ENCODE measurements at regions not wholly inside any gene's neighbourhood (a gene's known extent, or its start where the extent isn't known, plus 50 kb on each side); places are given as distances from the start of the nearest gene placed in this dataset.

DNA sequence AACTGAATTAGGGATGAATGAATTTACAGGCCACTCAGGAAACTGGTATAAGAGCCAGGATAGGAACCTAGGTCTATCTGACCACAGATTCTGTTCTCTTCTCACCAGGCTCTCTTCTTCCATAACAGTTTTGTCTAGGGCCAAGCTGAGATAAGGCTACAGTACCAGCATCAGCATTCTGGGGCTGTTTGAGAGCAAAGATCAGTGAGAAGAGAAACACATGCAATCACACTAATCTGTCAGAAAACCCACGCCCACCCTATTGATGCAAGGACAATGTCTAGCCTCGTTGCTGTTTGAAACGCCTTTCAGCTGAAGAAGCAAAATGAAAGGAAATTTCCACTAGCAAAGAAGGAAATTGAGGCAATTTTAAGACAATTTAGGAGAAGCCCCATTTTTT, 137.7 kb downstream of the LCA5 start (continued):
- TF ChIP-seq REST (IDR thresholded peaks at IDR 0.05; ENCODE audit: borderline replicate concordance in 1 of 2, low read depth in 1 of 2, low read length in 2 of 2): 0 out of 4 replicates have a peak, but pooled peaks of 1 of the 2 experiments have one; percentile 20
- no peak for TF ChIP-seq ZNF839 (CRISPR knock-in tag; IDR thresholded peaks at IDR 0.05; ENCODE audit: borderline replicate concordance)
- TF ChIP-seq GATA4 (IDR thresholded peaks at IDR 0.05; ENCODE audit: borderline replicate concordance, low read depth): no peak
- no peak for TF ChIP-seq ZNF232 (CRISPR knock-in tag; IDR thresholded peaks at IDR 0.05; ENCODE audit: borderline replicate concordance)
- no peak for TF ChIP-seq HCFC1 (IDR thresholded peaks at IDR 0.05; ENCODE audit: low read depth, low read length)
- TF ChIP-seq BCL6 (CRISPR knock-in tag; IDR thresholded peaks at IDR 0.05): peak; percentile 65
- TF ChIP-seq CBFB (CRISPR knock-in tag; IDR thresholded peaks at IDR 0.05): no peak
- TF ChIP-seq ZNF761 (CRISPR knock-in tag; conservative IDR thresholded peaks at IDR 0.05): 0 out of 2 replicates have a peak, but pooled peaks have one; percentile 14
- no peak for TF ChIP-seq AKAP8 (CRISPR knock-in tag; IDR thresholded peaks at IDR 0.05)
- TF ChIP-seq, protein P1, sequence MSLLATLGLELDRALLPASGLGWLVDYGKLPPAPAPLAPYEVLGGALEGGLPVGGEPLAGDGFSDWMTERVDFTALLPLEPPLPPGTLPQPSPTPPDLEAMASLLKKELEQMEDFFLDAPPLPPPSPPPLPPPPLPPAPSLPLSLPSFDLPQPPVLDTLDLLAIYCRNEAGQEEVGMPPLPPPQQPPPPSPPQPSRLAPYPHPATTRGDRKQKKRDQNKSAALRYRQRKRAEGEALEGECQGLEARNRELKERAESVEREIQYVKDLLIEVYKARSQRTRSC (CRISPR knock-in tag; IDR thresholded peaks at IDR 0.05; ENCODE audit: low read depth): no peak
- 0 out of 2 replicates have a peak, but pooled peaks have one; percentile 30 for TF ChIP-seq ZNF792 (CRISPR knock-in tag; IDR thresholded peaks at IDR 0.05)
- TF ChIP-seq FUBP1 (CRISPR knock-in tag; IDR thresholded peaks at IDR 0.05; ENCODE audit: borderline replicate concordance): no peak
- peak; percentile 54; the same call in 1 of the 2 replicates for TF ChIP-seq SALL1 (CRISPR knock-in tag; IDR thresholded peaks at IDR 0.05)
- peak; percentile 51; the same call in 1 of the 2 replicates for TF ChIP-seq MEIS2 (CRISPR knock-in tag; IDR thresholded peaks at IDR 0.05)
- no peak for TF ChIP-seq ZNF496 (CRISPR knock-in tag; IDR thresholded peaks at IDR 0.05; ENCODE audit: insufficient replicate concordance)
- peak; percentile 78 for TF ChIP-seq ZNF331 (CRISPR knock-in tag; IDR thresholded peaks at IDR 0.05)
- TF ChIP-seq ISL2 (CRISPR knock-in tag; IDR thresholded peaks at IDR 0.05): peak; percentile 49; the same call in 1 of the 2 replicates
- TF ChIP-seq ZNF501 (CRISPR knock-in tag; IDR thresholded peaks at IDR 0.05): no peak
- TF ChIP-seq ZBTB20 (CRISPR knock-in tag; IDR thresholded peaks at IDR 0.05; ENCODE audit: borderline replicate concordance, low read depth): no peak
- no peak for TF ChIP-seq SOX13 (IDR thresholded peaks at IDR 0.05)
- peak in 1 of 2 experiments; percentile 89; a peak in 2 of 4 replicates for TF ChIP-seq SOX13 (CRISPR knock-in tag; conservative IDR thresholded peaks at IDR 0.05 in 1 of 2, IDR thresholded peaks at IDR 0.05 in 1 of 2)
- TF ChIP-seq FOXK1 (CRISPR knock-in tag; IDR thresholded peaks at IDR 0.05; ENCODE audit: borderline replicate concordance, low read depth): no peak
- TF ChIP-seq ZNF549 (CRISPR knock-in tag; IDR thresholded peaks at IDR 0.05): no peak
- TF ChIP-seq MTERF4 (CRISPR knock-in tag; IDR thresholded peaks at IDR 0.05): no peak
- no peak for TF ChIP-seq ETV6 (CRISPR knock-in tag; conservative IDR thresholded peaks at IDR 0.05)
- peak; percentile 94 for TF ChIP-seq HNF4A (CRISPR knock-in tag; IDR thresholded peaks at IDR 0.05)

All from HepG2 (cell line).